Nucleus accumbens (tissue), 56 donors: ENCODE measurements at regions not wholly inside any gene's neighbourhood (a gene's known extent, or its start where the extent isn't known, plus 50 kb on each side); places are given as distances from the start of the nearest gene placed in this dataset.

ENCODE experiments used
- DNase-seq, 56 donors: peaks; one replicate each; lab custom pipeline; 2025; lab: John Stamatoyannopoulos, UW

GRCh38 chr16:86984343-86984742 is 332.8 kb downstream of the C16orf95 start:
- no peak for DNase-seq

GRCh38 chr16:86984991-86985647 is 332.1 kb downstream of the C16orf95 start:
- DNase-seq: no peak

GRCh38 chr16:86985648-86986015 is 331.6 kb downstream of the C16orf95 start:
- DNase-seq: no peak

GRCh38 chr16:86986136-86986535 is 331.1 kb downstream of the C16orf95 start:
- no peak for DNase-seq

- no peak for DNase-seq
Measured at GRCh38 chr16:86986809-86987487, 330.2 kb downstream of the C16orf95 start.

GRCh38 chr16:86987746-86988670 is 329.2 kb downstream of the C16orf95 start:
- no peak for DNase-seq

- DNase-seq: no peak
Measured at GRCh38 chr16:86988920-86989696, 328.1 kb downstream of the C16orf95 start.

GRCh38 chr16:86990451-86990850 is 326.7 kb downstream of the C16orf95 start:
- DNase-seq: no peak

- no peak for DNase-seq
Measured at GRCh38 chr16:86991679-86992078, 325.5 kb downstream of the C16orf95 start.

GRCh38 chr16:86992587-86992986 is 324.6 kb downstream of the C16orf95 start:
- DNase-seq: no peak

GRCh38 chr16:86993426-86994110 is 323.6 kb downstream of the C16orf95 start:
- no peak for DNase-seq

- no peak for DNase-seq
Measured at GRCh38 chr16:86994215-86994614, 323.0 kb downstream of the C16orf95 start.

GRCh38 chr16:86994651-86995171 is 322.5 kb downstream of the C16orf95 start:
- no peak for DNase-seq

- no peak for DNase-seq
Measured at GRCh38 chr16:86995456-86995855, 321.7 kb downstream of the C16orf95 start.

- no peak for DNase-seq
Measured at GRCh38 chr16:86996081-86996480, 321.1 kb downstream of the C16orf95 start.

GRCh38 chr16:86997058-86997457 is 320.1 kb downstream of the C16orf95 start:
- no peak for DNase-seq

- DNase-seq: no peak
Measured at GRCh38 chr16:86998196-86999001, 318.8 kb downstream of the C16orf95 start.

- no peak for DNase-seq
Measured at GRCh38 chr16:87000001-87000400, 317.2 kb downstream of the C16orf95 start.
